NAMALWA (cell line): ENCODE measurements at regions not wholly inside any gene's neighbourhood (a gene's known extent, or its start where the extent isn't known, plus 50 kb on each side); places are given as distances from the start of the nearest gene placed in this dataset.
"Not testable (repeated sequence)": the region's sequence is repeated elsewhere in the genome, so short reads cannot be mapped to it uniquely, and the experiment has no call there.

Source experiments
- DNase-seq: peaks from one replicate; pipeline ENCODE4 v3.0.0-alpha.2; 2015; ENCODE audit warnings: low spot score

DNA sequence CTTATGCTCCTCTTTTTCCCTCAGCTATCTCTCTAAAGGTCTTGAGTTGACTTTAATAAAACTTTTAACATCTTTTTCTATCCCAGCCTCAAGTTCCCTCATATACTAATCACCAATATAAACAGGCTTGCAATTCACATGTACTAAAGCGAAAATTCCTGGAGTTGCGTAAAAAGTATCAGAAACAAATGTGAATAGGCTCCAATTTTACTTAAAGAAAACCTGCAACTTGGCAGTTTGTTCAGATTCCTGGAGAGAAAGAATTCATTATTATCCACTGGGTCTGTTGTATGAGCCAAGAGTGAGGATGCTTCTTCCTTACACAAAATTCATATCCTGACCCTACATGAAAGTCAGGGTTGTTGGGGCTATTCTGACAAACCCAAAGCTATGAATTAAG is 384.2 kb downstream of the DTWD2 start:
- no peak for DNase-seq

DNA sequence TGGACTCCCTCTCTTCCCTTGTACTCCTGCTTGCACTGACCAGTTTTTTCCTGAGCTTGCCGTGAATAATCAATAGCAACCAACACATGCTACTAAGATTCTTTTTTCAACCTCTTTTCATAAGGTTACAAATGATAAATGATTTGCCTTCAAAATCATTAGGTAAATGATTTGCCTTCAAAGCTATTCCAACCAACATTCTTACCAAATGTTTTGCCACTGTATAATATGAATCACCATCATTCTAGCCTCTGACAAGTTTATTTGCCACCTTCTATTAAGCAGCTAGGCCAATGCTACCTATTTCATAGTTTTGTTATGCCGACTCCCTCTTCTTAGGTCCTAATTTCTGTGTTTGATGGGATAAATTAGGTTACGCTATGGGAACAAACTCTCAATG is 385.1 kb downstream of the DTWD2 start:
- no peak for DNase-seq

DNA sequence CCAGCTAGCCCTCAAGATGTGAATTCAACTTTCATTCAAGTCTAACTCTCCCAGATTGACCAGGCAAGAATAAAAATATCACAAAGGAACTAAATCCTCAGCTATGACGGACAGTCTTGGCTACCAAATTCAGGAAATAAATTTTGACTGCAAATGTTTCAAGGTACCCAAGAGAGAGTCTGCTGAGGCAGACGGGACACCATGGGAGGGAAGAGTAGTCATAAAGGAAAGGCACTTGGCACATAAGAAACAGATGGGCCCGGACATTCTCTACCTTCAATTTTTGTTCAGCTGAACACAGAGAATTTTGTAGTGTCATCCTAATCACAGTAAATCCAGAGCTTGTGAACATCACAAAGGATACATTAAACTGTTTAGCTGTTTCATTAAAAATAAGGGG is 390.0 kb downstream of the DTWD2 start:
- DNase-seq: no peak

DNA sequence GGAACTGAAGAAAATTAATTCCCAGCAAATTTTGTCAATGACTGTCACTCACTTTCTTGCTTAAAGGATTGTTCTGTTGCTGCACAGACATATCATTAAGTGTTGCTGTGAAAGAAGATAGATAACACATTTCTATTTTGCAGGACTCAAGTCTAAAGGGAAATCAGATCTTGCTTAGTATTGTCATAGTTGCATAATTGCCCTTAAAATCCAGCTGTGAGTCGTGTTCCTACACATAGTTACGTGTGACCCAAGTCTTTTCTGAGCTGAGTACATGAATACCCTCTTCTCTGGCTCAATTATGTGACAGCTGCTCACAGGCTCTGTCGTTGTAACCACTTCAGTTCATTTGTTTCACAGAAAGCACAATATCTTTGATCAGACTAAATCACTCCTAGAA is 390.8 kb downstream of the DTWD2 start:
- DNase-seq: no peak

DNA sequence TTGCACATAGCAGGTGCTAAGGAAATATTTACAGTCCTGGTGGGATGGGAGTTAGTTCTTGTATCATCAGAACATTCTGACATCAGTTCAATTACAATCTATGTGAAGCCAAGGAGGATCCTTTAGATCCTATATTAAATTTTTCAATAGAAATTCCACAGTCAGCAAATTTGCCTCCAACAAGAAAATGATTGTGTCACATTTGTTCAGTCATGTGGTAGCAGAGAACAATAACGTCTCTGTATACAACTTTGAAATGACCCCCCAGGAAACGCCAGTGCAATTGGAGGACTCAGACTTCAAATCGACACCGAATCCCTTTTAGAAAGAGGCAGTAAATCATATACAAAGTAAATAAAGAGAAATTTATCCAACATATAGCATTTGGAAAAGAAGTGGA is 392.1 kb downstream of the DTWD2 start:
- no peak for DNase-seq

DNA sequence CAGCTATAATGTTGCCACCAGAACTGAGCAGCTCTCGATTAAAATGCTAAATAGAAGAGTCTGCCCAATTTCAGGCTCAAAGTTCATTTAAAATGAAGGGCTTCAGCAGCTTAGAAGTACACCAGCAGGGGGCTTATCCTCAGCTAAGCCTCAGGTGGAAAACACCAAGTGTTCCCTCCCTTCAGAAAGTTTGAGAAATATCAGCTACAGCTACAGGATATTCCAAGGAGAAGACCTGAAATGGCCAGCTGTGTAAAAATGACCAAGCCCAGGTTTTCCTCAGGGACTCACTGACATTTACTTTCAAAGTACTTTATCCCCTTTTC is 395.4 kb downstream of the DTWD2 start:
- peak; percentile 28 for DNase-seq

DNA sequence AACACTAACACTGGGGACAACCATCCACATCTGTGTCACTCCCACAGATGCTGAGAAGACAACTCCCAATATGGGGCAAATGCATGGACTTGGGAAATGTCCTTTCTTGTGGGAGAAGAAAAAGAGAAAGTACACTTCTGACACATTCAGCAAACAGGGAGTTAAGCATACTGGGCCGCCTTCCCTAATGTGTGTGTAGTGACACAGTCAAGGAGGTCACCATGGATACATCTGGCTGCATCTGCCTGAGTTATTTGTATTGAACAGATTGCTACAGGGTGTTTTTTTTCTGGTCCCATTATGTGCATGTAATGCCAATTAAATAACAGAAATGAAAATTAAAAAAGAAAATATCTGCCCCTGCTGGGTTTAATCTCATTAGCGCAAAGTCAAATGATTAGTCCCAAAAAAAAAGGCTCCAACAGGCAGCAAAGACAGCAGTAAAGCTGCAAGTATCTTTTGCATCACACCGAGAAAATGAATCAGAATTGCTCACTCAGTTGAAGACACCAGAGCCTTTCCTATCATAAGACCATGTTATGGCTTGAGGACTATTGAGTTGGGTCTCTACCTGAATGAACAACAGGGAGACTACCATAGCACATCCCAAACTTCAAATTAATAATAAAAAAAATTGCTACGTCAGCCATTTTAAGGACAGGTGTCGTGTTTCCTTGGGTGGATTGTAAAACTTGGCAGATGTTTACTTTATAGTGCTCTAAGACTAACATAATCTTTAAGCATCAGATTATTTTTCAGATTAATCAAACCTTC is 395.9 kb downstream of the DTWD2 start:
- no peak for DNase-seq

DNA sequence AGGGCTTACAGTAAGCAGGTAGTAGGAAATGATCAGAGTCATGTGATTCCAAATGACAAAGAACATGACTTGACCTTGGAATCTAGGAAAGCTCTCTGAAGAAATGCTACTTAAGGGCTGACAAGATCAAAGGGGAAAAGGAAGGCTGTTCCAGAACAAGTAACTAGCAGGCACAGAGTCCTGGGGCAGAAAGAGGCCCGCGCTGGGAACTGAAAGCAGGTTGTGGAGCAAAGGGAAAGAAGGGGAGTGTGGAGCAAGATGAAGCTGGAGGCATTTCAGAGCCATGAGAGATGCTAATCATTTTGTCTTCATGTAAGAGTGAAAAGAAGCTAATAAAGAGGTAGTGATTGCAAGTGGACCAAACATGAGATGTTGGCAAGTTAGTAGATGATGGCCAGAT is 397.5 kb downstream of the DTWD2 start:
- no peak for DNase-seq

DNA sequence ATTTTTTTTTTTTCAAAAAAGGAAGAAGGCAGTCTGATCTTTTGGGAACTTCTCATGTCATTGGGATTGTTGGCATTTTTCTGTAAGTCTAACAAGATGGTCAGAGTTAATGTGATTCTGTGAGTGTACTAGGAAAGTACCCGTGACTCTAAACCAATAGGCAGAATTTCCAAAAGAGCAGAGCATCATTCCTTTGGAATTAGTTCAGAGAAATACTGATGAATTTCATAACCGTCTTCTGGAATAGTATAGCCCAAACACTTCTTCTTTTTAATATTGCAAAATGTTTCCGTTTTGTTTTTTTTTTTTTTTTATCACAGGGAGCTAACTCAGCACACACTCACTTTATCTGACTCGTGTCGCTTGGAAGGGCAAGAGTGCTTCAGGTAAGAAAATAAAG is 407.4 kb downstream of the DTWD2 start:
- DNase-seq: no peak

DNA sequence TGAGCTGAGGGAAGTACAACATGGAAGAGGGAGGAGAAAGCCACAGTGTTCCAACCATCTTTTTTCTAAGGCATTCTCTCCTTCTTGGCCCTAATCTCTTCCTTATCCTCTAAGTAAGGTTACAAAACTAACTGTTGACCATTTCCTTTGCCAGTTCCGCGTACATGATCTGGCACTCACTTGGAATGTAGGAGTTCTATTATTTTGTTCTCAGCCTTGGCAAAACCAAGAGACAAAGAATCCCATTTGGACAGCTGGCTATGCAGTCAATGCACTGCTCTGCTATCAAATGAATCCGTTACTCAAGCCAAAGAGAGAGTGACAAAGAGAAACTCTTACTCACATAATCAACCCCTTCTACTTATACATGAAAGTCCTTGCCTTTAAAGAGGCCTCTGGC is 410.3 kb downstream of the DTWD2 start:
- DNase-seq: no peak

DNA sequence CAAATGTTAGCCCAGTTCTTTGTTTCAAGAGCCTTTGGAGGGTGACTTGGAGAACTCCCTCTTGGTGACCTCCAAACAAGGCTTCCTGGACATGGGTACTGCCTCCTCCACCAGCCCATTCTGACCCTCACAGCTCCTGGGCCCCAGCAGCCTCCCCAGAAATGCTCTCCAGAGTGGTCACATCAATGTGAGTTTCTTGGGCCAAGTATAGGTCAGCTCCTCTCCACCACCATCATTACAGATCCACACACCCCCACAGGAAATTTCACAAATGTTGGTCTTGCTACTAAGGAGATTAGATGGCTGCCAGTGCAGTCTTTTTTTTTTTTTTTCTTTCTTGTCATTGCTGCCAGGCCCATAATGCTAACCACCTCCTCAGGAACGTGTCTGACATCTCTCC is 410.7 kb downstream of the DTWD2 start:
- DNase-seq: no peak

DNA sequence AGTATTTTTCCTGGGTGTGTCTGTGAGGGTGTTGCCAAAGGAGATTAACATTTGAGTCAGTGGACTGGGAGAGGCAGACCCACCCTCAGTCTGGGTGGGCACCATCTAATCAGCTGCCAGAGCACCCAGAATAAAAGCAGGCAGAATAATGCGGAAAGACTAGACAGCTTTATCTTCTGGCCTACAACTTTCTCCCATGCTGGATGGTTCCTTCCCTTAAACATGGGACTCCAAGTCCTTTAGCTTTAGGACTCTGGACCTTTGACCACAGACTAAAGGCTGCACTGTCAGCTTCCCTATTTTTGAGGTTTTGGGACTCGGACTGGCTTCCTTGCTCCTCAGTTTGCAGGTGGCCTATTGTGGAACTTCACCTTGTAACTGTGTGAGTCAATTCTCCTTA is 418.1 kb downstream of the DTWD2 start:
- not testable (repeated sequence) for DNase-seq

DNA sequence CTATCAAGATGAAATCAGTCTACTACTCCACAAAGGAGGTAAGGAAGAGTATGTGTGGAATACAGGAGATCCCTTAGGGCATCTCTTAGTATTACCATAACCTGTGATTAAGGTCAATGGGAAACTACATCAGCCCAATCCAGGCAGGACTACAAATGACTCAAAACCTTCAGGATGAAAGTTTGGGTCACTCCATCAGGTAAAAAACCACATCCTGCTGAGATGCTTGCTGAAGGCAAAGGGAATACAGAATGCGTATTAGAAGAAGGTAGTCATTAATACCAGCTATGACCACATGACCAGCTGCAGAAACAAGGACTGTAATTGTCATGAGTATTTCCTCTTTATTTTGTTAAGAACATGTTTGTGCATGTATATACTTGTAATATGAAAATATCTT is 418.8 kb downstream of the DTWD2 start:
- DNase-seq: not testable (repeated sequence)

DNA sequence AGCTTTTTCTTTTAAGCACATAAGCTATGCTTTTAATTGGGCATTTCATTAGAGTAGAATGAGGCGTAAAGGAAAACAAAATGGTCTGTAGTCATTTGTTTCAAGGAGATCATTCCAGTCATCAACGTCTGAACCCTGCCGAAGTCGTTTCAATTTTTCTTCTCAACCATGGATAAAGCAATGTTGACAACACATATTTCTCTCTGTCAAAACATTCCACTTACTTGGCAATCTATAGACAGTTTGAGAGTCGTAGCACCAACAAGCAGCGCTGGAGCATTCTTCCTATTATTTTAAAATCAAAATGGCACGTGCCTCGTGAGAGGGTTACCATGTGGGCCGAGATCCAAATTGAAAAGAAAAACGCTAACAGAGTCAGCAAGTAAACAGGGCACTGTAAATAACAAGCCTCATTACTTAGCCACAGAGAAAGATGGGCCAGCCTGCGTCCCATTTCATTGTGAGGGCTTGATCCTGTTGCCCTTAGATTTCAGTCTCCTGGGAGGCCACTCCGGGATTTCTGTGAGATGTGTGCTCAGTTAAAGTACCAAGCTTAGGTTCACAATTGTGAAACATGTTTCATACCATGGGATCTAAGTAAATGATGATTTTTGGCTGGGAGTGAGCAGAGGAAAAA is 422.9 kb downstream of the DTWD2 start:
- DNase-seq: no peak

DNA sequence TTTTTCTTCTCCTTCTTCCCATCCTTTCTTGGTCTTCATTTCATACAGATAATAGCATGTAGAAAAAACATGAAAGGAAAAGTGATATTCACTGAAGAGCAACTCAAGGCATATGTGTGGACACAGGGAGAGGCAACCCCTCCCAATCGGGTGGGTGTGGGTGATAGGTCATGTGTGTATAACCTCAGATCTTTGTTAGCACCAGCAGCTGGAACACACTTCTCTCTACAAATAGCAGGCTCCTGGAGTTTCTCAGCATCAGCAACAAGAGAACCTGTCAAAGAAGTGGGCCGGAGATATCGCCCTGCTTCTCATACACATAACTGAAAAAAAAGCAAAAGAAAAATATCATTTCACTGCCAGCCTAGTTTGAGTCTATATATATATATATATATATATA is 426.4 kb downstream of the DTWD2 start:
- DNase-seq: no peak

DNA sequence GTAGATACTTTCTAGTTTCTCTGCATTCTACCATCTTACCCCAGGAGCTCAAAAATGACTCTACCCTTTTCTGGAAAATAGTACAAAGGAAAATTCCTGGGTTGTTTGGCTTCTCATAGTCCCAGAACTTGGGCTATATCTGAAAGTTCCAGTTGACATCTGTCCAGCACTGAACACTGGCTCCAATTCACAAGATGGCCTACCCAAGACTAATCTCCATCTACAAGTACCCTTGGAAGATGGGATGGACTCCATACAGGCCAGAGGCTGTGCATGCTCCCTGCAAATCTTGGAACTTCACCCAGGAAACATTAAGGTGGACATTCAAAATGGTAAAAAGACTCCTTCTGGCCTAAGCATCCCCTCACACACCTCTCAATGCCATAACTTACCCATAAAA is 427.1 kb downstream of the DTWD2 start:
- no peak for DNase-seq

DNA sequence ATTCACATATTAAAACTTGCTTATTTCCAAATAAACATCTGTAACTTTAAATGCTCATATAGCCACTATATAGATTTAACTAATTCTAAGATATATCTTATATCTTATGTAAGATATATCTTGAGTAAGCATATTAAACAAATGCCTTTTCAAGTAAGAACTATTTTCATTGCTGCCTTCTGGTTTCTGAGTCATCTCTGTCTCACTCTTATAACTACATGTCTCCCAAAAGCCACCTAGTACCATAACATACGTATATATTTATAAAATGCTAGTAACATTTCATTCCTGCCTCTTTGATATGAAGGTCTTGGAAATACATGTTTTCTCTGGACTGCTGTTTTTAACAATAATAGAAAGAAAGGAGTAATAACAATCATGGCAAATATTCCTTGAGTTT is 429.5 kb downstream of the DTWD2 start:
- no peak for DNase-seq

DNA sequence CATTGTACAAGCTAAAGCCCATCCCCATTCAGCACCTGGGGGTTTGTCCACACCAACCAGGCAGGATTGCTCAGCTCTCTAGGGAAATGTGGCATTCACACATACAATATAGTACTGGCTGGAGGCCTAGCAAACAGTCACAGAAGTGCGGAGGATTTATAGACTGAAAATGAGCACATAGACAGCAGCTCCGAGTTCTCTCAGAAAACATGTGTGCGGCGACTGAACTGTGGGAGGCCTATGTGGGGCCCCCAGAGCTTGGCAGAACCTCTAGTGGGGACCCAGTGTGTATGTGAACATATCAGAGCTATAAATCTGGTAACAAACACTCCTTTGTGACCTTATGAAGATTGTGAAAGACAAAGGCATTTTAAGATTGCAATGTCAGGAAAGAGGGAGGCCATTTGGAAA is 431.1 kb downstream of the DTWD2 start:
- no peak for DNase-seq

DNA sequence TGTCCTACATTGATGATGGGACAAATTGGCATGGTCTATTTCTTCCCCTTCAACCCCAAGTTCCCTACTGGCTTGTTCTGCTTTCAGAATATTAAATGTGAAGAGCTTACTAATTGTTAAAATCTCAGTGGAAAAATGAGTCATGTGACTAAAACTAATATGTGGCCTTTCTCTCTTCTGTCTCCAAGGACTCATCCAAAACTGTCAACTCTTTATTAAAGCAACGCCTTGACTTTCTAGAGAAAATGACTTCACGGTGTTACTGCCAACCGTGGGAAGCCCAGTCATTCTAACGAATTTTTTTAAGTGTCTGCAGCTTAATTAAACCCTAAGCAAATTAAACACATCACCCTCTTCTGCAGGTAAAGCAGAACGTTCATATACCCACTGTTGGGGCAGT is 431.6 kb downstream of the DTWD2 start:
- no peak for DNase-seq

DNA sequence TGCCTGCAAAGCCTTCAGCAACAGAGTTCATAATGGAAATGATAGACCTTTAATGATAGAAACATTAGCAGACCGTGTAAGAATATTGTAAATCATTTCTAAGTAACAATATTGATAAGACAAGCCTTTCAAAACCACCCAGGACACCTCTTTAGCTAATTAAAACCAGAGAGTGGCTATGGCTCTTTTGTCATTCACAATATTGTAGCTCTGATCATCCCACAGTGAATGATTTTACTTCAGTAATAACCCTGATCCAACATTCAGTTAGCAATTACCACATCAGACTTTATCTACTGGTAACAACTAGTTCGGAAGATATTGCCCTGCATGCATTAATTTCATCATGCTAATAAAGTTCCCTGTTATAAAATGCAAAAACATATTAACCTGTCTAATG is 432.6 kb downstream of the DTWD2 start:
- DNase-seq: no peak

DNA sequence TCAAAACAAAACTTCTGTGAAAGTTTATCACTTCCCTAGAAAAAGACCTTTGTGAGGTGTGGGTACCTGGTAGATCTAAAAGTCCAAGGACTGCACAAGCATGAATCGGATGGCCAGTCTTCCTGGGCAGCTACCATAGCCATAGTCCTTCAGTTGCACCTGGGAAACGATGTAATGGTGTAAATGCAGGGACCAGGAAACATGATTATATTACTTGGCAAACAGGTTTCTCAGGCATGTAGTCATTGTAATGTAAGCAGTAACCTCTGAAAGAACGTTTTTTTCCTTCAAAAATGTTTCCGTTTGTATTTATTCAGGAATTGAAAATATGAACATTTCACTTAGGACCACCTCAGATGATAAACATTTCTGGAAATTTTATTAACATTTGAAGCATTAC is 433.4 kb downstream of the DTWD2 start:
- no peak for DNase-seq

DNA sequence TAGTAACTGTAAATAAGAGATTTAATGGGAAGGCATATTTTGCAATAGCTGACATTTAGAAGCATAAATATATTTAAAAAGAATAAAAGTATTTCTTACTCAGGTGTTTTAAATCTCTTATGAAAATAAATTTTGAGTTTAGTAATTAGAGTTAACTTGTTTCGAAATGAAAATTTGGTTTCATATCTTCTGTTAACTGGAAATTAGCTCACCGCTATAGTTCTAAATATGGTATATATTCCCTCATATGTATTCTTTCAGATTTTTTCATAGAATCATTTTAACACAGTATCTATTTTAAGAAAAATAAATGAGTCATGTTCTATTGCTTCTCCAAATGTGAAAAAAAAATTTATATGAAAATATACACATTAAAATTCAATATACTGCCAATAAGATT is 434.1 kb downstream of the DTWD2 start:
- DNase-seq: no peak

DNA sequence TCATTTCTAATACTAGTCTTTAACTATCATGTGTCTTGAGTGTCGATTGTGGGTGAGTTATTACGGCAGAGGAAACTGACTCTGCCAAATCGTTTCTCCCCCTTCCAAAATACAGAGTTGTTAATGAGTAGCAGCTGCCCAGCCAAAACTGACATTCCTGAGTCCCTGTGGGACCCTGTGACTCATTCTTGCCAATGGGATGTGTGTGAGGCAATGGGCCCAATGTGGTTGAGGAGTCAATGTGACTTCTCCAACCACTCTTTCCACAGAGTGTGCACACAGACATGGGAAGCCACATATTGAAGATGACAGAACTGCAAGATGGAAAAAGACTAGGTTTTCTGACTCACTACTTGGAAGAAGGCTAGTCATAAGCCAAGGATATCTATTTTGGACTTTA is 434.7 kb downstream of the DTWD2 start:
- DNase-seq: no peak

DNA sequence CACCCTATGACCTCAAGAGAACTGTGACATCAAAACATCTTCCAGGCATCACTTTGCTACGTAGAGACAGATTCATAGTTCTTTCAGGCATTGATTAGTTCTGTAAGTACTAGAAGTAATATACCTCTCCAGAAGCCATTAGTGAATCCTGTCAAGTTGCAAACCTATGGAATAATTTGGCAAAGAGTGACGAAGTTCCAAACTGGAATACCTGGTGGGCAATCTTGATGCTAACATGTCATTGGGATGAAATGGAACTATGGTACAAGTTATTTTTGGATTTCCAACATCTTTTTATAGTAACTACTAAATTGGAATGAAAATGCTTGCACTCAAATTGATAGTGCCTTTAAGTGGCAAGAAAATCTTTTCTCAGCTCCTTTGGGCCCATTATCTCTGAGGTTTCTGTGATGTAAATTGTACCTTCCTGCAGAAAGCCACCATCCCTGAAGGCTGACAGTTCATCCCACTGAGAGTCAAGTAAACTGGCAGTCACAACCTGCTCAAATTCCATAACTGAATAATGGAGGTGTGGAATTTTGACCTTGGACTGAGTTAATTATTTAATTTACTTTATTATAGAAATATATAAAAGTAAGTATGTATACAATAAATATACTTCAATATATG is 435.5 kb downstream of the DTWD2 start:
- no peak for DNase-seq
